ENCODE measurements at regions not wholly inside any gene's neighbourhood (a gene's known extent, or its start where the extent isn't known, plus 50 kb on each side); places are given as distances from the start of the nearest gene placed in this dataset.

- no peak for DNase-seq
These were observed 69.2 kb upstream of the PSMA6 start for GRCh38 chr14:35222872-35223466.

GRCh38 chr14:35223927-35224326 is 68.3 kb upstream of the PSMA6 start:
- no peak for DNase-seq

GRCh38 chr14:35224615-35225014 is 67.6 kb upstream of the PSMA6 start:
- no peak for DNase-seq

GRCh38 chr14:35229084-35229791 is 62.9 kb upstream of the PSMA6 start:
- DNase-seq: no peak

- no peak for DNase-seq
These were observed 62.4 kb upstream of the PSMA6 start for GRCh38 chr14:35229792-35230089.

- no peak for DNase-seq
These were observed 60.9 kb upstream of the PSMA6 start for GRCh38 chr14:35231207-35231760.

- no peak for DNase-seq
These were observed 58.0 kb upstream of the PSMA6 start for GRCh38 chr14:35234012-35234805.

- no peak for DNase-seq
These were observed 56.3 kb upstream of the PSMA6 start for GRCh38 chr14:35235840-35236239.

- no peak for DNase-seq
These were observed 55.4 kb upstream of the PSMA6 start for GRCh38 chr14:35236806-35237205.

- DNase-seq: peak; percentile 19
These were observed 52.0 kb upstream of the PSMA6 start for GRCh38 chr14:35240231-35240630.
